AG09309 (cell line): ENCODE measurements at regions not wholly inside any gene's neighbourhood (a gene's known extent, or its start where the extent isn't known, plus 50 kb on each side); places are given as distances from the start of the nearest gene placed in this dataset.

Source experiments
- DNase-seq: peaks from one replicate; pipeline ENCODE4 v3.0.0-alpha.2; 2010; ENCODE audit warnings: low read depth
- H3K4me3 ChIP-seq: 2 replicates; pipeline ENCODE4 v1.5.1; 2011; ENCODE audit warnings: mild to moderate bottlenecking, low read depth, low read length, moderate library complexity; ENCODE audit not compliant: control insufficient read depth
- TF ChIP-seq, protein P1 (sequence below): IDR thresholded peaks from 2 replicates; pipeline ENCODE4 v1.5.1; 2011; ENCODE audit warnings: mild to moderate bottlenecking, low read depth, low read length, inconsistent platforms; ENCODE audit not compliant: insufficient read depth, control insufficient read depth; ENCODE audit errors: missing control alignments

DNA sequence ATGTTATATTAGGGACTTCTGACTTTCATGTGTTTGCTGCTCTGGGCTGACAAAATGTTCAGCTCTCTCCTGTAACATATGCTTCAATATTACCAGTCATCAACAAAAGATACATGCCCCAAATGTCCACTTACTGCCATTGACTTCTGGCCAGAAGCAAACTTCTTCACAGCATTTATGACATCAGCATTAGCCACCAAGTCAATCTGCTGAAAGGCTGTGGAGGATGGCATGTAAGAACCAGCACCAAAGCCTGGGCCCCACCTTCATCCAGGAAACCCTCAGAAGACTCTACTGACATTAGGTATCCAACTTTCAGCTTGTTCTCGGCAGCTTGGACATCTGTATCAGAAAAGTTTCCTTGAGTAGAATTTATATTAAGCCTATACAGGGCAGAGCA is 595.5 kb downstream of the COL12A1 start:
- DNase-seq: no peak
- TF ChIP-seq, protein P1, sequence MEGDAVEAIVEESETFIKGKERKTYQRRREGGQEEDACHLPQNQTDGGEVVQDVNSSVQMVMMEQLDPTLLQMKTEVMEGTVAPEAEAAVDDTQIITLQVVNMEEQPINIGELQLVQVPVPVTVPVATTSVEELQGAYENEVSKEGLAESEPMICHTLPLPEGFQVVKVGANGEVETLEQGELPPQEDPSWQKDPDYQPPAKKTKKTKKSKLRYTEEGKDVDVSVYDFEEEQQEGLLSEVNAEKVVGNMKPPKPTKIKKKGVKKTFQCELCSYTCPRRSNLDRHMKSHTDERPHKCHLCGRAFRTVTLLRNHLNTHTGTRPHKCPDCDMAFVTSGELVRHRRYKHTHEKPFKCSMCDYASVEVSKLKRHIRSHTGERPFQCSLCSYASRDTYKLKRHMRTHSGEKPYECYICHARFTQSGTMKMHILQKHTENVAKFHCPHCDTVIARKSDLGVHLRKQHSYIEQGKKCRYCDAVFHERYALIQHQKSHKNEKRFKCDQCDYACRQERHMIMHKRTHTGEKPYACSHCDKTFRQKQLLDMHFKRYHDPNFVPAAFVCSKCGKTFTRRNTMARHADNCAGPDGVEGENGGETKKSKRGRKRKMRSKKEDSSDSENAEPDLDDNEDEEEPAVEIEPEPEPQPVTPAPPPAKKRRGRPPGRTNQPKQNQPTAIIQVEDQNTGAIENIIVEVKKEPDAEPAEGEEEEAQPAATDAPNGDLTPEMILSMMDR: no peak
- no peak overlapping the region for H3K4me3 ChIP-seq

DNA sequence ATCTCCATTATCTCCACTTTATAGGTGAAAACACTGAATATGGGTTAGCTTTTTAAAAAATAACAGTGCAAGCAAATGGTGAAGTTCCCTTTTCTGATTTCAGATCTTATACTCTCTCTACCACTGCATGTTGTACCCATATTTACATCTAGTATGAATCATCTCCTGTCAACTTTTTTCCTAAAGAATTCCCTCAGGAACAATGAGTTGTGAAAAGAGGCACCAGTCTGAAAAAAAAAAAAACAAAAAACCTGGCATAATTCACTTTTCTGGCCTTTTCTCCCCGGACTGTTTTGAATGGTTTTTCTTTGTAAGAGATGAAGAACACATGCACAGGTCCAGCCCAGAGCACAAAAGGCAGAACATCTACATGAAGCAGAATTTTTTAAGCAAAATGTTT is 596.0 kb downstream of the COL12A1 start:
- DNase-seq: no peak
- no peak overlapping the region for H3K4me3 ChIP-seq
- TF ChIP-seq, protein P1: no peak

DNA sequence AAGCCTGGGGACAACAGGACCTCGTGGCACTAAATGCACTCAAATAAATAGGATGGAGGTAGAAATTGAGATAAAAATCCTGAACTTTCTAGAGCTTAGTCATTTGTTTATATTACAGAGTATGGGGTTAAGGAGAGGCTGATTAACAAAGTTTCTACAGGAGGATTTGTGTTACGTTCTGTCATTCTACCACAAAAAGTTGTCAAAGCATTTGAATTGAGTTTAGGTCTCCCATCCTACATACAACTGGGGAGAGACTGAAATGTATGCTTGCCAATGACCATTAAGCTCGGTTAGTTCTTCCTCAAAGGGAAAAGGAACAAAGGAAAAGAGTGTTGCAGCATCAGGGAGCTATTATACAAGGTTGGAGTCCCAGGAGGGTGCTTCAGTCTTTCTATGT is 597.9 kb downstream of the COL12A1 start:
- H3K4me3 ChIP-seq: no peak overlapping the region
- no peak for DNase-seq
- TF ChIP-seq, protein P1: no peak

DNA sequence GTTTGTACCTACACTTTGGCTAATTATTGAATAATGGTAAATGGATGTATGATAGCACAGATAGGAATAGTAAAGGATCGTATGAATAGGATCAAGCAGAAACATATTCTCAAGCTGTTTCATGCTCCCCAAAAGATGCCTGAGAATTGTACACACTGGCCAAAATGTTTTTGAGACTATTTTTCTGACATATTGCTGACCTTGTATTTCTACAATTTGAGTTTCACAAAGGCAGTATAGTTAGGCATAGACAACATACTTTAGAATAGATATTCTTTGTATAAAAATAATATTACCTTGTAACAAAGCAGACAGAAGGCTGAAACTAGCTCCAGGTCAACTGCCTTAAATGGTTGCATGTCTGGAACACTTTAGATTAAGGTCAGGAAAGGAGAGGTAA is 598.4 kb downstream of the COL12A1 start:
- TF ChIP-seq, protein P1: no peak
- no peak overlapping the region for H3K4me3 ChIP-seq
- no peak for DNase-seq

DNA sequence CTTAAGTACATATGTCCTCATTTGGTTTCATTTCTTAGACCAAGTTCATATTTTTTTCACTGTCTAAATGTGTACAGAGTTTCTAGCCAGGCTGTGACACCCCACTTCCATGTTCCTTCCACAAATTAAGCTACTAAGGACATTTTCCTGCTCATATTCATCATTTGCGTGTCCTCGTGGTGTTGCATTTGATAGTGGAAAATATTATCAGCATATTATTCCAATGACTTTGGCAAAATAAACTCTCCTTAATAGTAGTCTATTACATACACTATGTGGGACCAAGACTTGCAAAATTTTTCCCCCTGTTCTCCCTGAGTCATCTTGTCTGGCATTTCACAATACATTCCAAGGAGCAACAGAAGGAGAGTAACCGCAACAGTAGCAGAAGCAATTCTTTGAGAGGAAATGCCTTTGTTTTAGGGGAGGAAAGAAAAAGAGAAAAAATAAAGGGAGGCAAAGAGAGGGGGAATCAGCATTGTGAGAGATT is 599.2 kb downstream of the COL12A1 start:
- H3K4me3 ChIP-seq: no peak overlapping the region
- TF ChIP-seq, protein P1: no peak
- DNase-seq: peak; percentile 93

DNA sequence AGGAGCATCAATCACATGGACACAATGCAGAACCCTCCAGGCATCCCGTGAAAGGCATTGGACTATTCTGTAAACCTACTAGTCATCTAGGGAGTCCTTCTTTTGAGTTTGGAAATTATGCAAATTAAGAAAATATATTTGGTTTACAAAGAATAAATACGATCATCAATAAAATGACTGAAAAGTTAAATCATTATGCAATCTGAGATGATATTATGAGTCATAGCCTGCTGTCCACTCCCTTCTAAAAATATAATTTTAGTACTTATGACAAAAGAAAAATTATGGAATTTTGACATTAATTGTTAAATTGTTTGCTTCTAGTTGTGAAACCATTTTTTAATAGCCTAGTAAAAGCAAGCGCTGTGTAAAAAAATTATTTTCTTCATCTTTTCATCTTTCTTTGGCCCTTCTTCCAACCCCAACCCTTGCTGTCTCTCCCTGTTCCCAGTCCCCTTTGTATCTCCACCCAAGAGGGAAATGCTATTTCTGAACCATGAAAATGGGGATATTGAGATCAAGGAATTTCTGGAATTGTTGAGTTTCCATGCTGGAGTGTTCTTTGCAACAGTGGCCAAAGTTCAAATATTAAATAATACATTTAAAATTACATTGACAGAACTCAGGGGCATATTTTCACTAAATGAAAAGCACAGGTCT is 599.8 kb downstream of the COL12A1 start:
- H3K4me3 ChIP-seq: no peak overlapping the region
- TF ChIP-seq, protein P1: no peak
- no peak for DNase-seq
